RWPE2 (cell line): ENCODE measurements at regions not wholly inside any gene's neighbourhood (a gene's known extent, or its start where the extent isn't known, plus 50 kb on each side); places are given as distances from the start of the nearest gene placed in this dataset.

Experiments
- ATAC-seq: fragments of 200-7000 bp; cut with Tn5 transposase; 3 replicates; pipeline ENCODE4 v1.9.1; 2021; ENCODE audit warnings: low read depth
- DNase-seq: peaks from one replicate; pipeline ENCODE4 v3.0.0-alpha.2; 2020; ENCODE audit warnings: low spot score
- H3K27ac ChIP-seq: fragments of 450-650 bp; 2 replicates; pipeline ENCODE4 v1.5.1; 2017; ENCODE audit warnings: mild to moderate bottlenecking; ENCODE audit not compliant: poor library complexity, severe bottlenecking
- H3K27me3 ChIP-seq: fragments of 250-450 bp; sonication (Bioruptor Pico); 2 replicates; pipeline ENCODE4 v1.5.1; 2021; ENCODE audit warnings: mild to moderate bottlenecking, moderate library complexity; ENCODE audit not compliant: insufficient read depth, poor library complexity, severe bottlenecking
- H3K36me3 ChIP-seq: fragments of 250-450 bp; sonication (Bioruptor Pico); 2 replicates; pipeline ENCODE4 v1.5.1; 2020; ENCODE audit warnings: low read depth, mild to moderate bottlenecking, moderate library complexity
- H3K4me1 ChIP-seq: fragments of 250-450 bp; sonication (Bioruptor Pico); 2 replicates; pipeline ENCODE4 v1.5.1; 2021; ENCODE audit warnings: mild to moderate bottlenecking, moderate library complexity; ENCODE audit not compliant: insufficient read depth, poor library complexity, severe bottlenecking
- H3K4me3 ChIP-seq: fragments of 250-450 bp; sonication (Bioruptor Pico); 2 replicates; pipeline ENCODE4 v1.5.1; 2021; ENCODE audit warnings: mild to moderate bottlenecking, moderate library complexity; ENCODE audit not compliant: severe bottlenecking
- H3K9me3 ChIP-seq: fragments of 250-450 bp; sonication (Bioruptor Pico); 2 replicates; pipeline ENCODE4 v1.5.1; 2021; ENCODE audit warnings: mild to moderate bottlenecking, moderate library complexity; ENCODE audit not compliant: severe bottlenecking
- TF ChIP-seq, protein P1 (sequence below): fragments of 450-650 bp; IDR thresholded peaks from one replicate; pipeline ENCODE4 v1.5.1; 2017; ENCODE audit warnings: mild to moderate bottlenecking, moderate library complexity; ENCODE audit not compliant: poor library complexity, severe bottlenecking

DNA sequence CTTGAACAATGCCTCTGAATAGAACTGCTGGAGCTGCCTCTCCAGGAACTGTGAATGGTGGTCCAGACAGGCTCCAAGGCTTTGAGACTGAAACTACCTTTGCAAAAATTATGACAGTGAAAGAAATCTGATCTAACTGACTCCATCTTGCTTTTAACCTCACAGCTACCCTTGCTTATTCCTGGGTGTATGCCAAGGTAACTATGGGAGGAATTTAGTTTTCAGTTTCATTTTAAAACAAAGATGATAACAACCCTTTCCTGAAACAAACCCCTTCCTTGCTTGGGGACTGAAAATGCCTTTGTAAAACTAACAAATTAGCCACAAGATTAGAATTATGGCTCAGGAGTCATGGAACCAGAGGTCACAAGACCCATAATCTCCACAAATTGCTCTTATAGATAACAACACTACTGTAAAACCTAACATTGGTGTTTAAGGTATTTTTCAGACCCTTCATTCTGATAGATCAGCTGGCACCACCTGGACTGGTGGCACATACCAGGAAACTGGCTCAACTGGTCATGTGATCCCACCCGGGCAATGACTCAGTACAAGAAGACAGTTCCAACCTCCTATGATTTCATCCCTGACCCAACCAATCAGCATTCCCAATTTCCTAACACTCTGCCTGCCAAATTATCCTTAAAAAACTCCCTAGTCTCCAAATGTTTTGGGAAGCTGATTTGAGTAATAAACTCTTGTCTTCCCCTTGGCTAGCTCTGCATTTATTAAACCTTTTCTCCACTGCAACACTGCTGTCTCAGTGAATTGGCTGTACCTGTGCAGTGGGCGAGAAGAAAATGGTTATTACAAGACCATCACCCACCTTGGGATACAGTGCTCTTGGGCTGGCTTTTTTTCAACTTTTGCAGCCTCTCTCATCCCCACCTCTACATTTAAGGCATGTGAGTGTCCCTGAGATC is 608.1 kb downstream of the TYW1 start:
- no peak for DNase-seq
- TF ChIP-seq, protein P1, sequence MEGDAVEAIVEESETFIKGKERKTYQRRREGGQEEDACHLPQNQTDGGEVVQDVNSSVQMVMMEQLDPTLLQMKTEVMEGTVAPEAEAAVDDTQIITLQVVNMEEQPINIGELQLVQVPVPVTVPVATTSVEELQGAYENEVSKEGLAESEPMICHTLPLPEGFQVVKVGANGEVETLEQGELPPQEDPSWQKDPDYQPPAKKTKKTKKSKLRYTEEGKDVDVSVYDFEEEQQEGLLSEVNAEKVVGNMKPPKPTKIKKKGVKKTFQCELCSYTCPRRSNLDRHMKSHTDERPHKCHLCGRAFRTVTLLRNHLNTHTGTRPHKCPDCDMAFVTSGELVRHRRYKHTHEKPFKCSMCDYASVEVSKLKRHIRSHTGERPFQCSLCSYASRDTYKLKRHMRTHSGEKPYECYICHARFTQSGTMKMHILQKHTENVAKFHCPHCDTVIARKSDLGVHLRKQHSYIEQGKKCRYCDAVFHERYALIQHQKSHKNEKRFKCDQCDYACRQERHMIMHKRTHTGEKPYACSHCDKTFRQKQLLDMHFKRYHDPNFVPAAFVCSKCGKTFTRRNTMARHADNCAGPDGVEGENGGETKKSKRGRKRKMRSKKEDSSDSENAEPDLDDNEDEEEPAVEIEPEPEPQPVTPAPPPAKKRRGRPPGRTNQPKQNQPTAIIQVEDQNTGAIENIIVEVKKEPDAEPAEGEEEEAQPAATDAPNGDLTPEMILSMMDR = no peak
- H3K4me1 ChIP-seq = no peaks in the 10 kb centered on the region
- no peaks in the 10 kb centered on the region for H3K27me3 ChIP-seq
- H3K9me3 ChIP-seq = no peaks in the 10 kb centered on the region
- H3K4me3 ChIP-seq = no peak overlapping the region
- H3K27ac ChIP-seq = no peak overlapping the region
- no peak for ATAC-seq
- no peaks in the 10 kb centered on the region for H3K36me3 ChIP-seq

DNA sequence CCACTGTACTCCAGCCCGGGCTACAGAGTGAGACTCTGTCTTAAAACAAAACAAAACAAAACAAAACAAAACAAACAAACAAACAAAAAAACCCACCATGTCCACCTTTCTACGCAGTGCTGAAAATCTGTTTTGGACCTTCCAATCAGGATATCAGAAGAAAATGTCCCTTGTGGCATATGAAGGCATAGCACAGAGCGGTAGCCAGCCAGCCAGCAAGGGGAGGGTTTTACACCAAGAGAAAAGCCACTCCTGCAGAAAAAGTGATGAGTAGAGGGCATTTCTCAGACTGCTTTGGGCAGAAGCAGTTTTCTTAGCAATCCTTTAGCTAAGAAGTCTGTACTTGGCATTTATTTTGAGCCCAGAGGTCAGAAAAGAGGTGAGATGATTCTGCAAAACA is 612.2 kb downstream of the TYW1 start:
- no peaks in the 10 kb centered on the region for H3K9me3 ChIP-seq
- H3K4me1 ChIP-seq = no peaks in the 10 kb centered on the region
- H3K36me3 ChIP-seq = no peaks in the 10 kb centered on the region
- no peak overlapping the region for H3K4me3 ChIP-seq
- TF ChIP-seq, protein P1 = no peak
- no peak overlapping the region for H3K27ac ChIP-seq
- ATAC-seq (no peak), DNase-seq (no peak)
- no peaks in the 10 kb centered on the region for H3K27me3 ChIP-seq

DNA sequence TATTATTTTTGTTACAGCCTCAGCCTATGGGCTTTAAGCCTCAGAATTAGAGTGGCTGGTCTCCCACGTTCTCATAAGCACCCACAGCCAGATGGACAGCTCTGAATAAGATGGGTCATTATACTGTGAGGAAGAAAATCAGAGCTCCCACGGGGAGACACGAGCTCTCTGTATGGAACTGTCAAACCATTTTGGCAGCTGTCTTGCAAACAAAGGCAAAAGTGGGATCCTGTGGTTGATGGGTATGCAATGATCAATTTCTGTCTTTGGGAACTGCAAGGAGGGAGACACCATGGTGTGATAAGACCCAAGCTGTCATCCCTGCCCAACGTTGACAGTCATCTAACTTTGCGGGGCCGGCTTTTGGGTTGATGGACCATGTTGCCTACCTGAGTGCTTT is 614.3 kb downstream of the TYW1 start:
- no peak for ATAC-seq
- DNase-seq = no peak
- TF ChIP-seq, protein P1 = no peak

DNA sequence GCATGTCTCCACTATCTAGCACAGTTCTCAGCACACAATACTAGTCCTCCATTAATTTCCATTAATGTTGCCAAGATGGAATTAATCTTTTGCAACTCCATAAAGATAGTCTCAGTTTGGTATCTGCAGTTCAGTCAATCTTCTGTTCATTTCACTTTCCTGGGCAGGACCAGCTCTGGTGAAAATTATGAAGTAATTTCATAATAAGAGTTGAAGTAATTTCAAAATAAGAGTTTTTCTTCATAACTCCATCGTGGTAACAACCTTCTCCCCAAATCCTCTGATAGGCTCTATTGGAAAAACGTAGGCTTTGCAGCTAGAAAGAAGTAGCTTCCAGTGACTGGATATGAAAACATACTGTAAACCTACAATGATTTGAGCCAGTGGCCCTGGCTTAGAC is 618.2 kb downstream of the TYW1 start:
- H3K4me1 ChIP-seq = no peaks in the 10 kb centered on the region
- H3K27me3 ChIP-seq = no peaks in the 10 kb centered on the region
- peaks cover 5% of the 10 kb centered on the region for H3K9me3 ChIP-seq
- DNase-seq = no peak
- ATAC-seq = no peak
- TF ChIP-seq, protein P1 = no peak
- H3K27ac ChIP-seq = no peak overlapping the region
- no peak overlapping the region for H3K4me3 ChIP-seq
- H3K36me3 ChIP-seq = no peaks in the 10 kb centered on the region

More for the DNA sequence above, 614.3 kb downstream of the TYW1 start:
- H3K9me3 ChIP-seq = peaks cover 5% of the 10 kb centered on the region
- no peak overlapping the region for H3K4me3 ChIP-seq
- no peaks in the 10 kb centered on the region for H3K27me3 ChIP-seq
- no peaks in the 10 kb centered on the region for H3K36me3 ChIP-seq
- H3K27ac ChIP-seq = no peak overlapping the region
- H3K4me1 ChIP-seq = no peaks in the 10 kb centered on the region

DNA sequence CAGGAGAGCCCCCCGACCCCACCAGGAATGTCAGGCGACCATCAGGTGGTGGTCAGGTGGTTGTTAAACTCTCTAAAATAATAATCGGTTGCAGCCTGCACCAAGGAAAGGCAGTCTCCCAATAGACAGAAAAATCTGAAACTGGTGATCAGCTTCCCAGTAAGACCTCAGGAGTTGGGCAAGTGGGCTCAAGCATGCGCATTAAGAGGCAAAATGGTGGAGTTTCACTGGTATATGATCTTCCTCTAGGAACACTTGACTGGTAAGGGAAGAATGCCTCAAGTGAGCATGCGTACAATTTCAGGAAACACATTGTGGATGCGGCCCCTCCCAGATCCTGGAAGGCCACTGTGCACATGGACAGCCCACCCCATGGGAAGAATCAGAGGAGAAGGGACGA is 619.9 kb downstream of the TYW1 start:
- H3K27me3 ChIP-seq = no peaks in the 10 kb centered on the region
- peaks cover 5% of the 10 kb centered on the region for H3K9me3 ChIP-seq
- DNase-seq (no peak), ATAC-seq (no peak)
- no peak overlapping the region for H3K4me3 ChIP-seq
- TF ChIP-seq, protein P1 = no peak
- H3K4me1 ChIP-seq = no peaks in the 10 kb centered on the region
- no peak overlapping the region for H3K27ac ChIP-seq
- no peaks in the 10 kb centered on the region for H3K36me3 ChIP-seq
